Karpas-422 (cell line): ENCODE measurements at regions not wholly inside any gene's neighbourhood (a gene's known extent, or its start where the extent isn't known, plus 50 kb on each side); places are given as distances from the start of the nearest gene placed in this dataset.

Experiments used
- DNase-seq: peaks from one replicate; pipeline ENCODE4 v3.0.0-alpha.2; 2015
- H2AFZ ChIP-seq: fragments of 200-600 bp; sonication (generic); 2 replicates; pipeline ENCODE4 v1.6.1; 2014; ENCODE audit warnings: antibody characterized with exemption, low read length, mixed read lengths
- H3K27ac ChIP-seq: fragments of 200-600 bp; sonication (generic); 2 replicates; pipeline ENCODE4 v1.5.1; 2014; ENCODE audit warnings: mild to moderate bottlenecking, low read length, moderate library complexity
- H3K27me3 ChIP-seq: fragments of 200-600 bp; sonication (generic); 2 replicates; pipeline ENCODE4 v1.6.1; 2014; ENCODE audit warnings: low read length, mixed read lengths
- H3K36me3 ChIP-seq: fragments of 200-600 bp; sonication (generic); 2 replicates; pipeline ENCODE4 v1.6.1; 2014; ENCODE audit warnings: low read length, mixed read lengths; ENCODE audit not compliant: insufficient read depth
- H3K4me1 ChIP-seq: fragments of 200-600 bp; sonication (generic); 2 replicates; pipeline ENCODE4 v1.6.1; 2014; ENCODE audit warnings: mild to moderate bottlenecking, low read length, mixed read lengths
- H3K4me2 ChIP-seq: fragments of 200-600 bp; sonication (generic); 2 replicates; pipeline ENCODE4 v1.6.1; 2014; ENCODE audit warnings: low read length, low read depth, mild to moderate bottlenecking; ENCODE audit not compliant: poor library complexity, severe bottlenecking
- H3K4me3 ChIP-seq: fragments of 200-600 bp; sonication (generic); 2 replicates; pipeline ENCODE4 v1.5.1; 2014; ENCODE audit warnings: mild to moderate bottlenecking, antibody characterized with exemption, low read length, mixed read lengths
- H3K79me2 ChIP-seq: fragments of 200-600 bp; sonication (generic); 2 replicates; pipeline ENCODE4 v1.6.1; 2014; ENCODE audit warnings: mild to moderate bottlenecking, low read length, mixed read lengths
- H3K9ac ChIP-seq: fragments of 200-600 bp; sonication (generic); 2 replicates; pipeline ENCODE4 v1.6.0; 2014; ENCODE audit warnings: low read length
- H3K9me2 ChIP-seq: fragments of 200-600 bp; sonication (generic), shearing (Covaris generic); replicated peaks from 2 replicates; pipeline ENCODE4 v1.6.0; 2014; ENCODE audit warnings: mild to moderate bottlenecking, low read length, moderate library complexity; ENCODE audit not compliant: insufficient read depth
- H3K9me3 ChIP-seq: fragments of 300-700, 200-600 bp; sonication (generic); 2 replicates; pipeline ENCODE4 v1.6.1; 2014; ENCODE audit warnings: low read length, mixed read lengths
- H4K20me1 ChIP-seq: fragments of 200-600 bp; sonication (generic); 2 replicates; pipeline ENCODE4 v1.6.1; 2014; ENCODE audit warnings: mild to moderate bottlenecking, antibody characterized with exemption, low read length, low read depth; ENCODE audit not compliant: insufficient read depth

DNA sequence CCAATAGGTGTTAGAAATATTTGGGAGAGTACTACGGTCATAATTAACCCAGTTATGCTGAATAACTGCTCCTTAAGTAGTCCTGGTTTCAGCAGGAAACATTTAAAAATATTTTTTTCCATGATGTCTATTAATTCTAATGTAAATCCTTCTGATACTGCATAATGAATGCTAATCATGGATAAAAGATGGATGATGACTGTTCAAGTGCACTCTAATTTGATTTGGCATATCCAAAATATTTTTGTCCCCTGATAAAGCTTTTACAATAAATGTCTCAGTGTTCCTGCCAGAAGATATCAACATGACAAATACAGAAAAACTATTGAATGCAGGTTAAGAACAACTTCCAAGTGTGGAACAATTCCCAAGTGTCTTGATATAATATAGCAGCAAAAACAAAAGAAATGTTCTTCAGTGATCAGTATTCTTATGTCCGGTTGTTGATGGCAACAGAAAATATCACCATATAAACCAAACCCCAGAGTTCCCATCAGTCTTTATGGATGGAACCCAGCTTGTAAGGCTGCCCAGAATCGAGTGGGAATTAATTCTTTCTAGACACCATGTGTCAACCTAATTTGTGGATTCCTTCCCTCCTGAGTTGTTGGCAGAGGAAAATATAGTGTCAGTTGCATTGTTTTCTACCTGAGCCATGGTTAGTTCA lies 205.4 kb upstream of the GK2 start:
- H3K9me2 ChIP-seq: no peaks in the 10 kb centered on the region
- no peaks in the 10 kb centered on the region for H3K36me3 ChIP-seq
- no peak overlapping the region for H3K27ac ChIP-seq
- no peaks in the 10 kb centered on the region for H3K9me3 ChIP-seq
- no peak overlapping the region for H3K9ac ChIP-seq
- H3K4me3 ChIP-seq: no peak overlapping the region
- H3K79me2 ChIP-seq: no peaks in the 10 kb centered on the region
- no peak for DNase-seq
- no peaks in the 10 kb centered on the region for H3K4me1 ChIP-seq
- H3K4me2 ChIP-seq: no peak overlapping the region
- H2AFZ ChIP-seq: no peak overlapping the region
- no peaks in the 10 kb centered on the region for H3K27me3 ChIP-seq
- H4K20me1 ChIP-seq: no peaks in the 10 kb centered on the region

GRCh38 chr4:79611026-79611425 lies 203.0 kb upstream of the GK2 start:
- H3K36me3 ChIP-seq: no peaks in the 10 kb centered on the region
- H3K4me1 ChIP-seq: no peaks in the 10 kb centered on the region
- H3K4me2 ChIP-seq: no peak overlapping the region
- H3K27me3 ChIP-seq: no peaks in the 10 kb centered on the region
- H4K20me1 ChIP-seq: no peaks in the 10 kb centered on the region
- H2AFZ ChIP-seq: no peak overlapping the region
- H3K9ac ChIP-seq: no peak overlapping the region
- H3K79me2 ChIP-seq: no peaks in the 10 kb centered on the region
- H3K9me3 ChIP-seq: no peaks in the 10 kb centered on the region
- H3K27ac ChIP-seq: no peak overlapping the region
- H3K4me3 ChIP-seq: no peak overlapping the region
- DNase-seq: no peak
- H3K9me2 ChIP-seq: no peaks in the 10 kb centered on the region

- DNase-seq: no peak
- Histone ChIP-seq H3K9ac (no peak overlapping the region), H3K9me2 (no peaks in the 10 kb centered on the region), H3K4me2 (no peak overlapping the region), H3K4me3 (no peak overlapping the region), H3K27ac (no peak overlapping the region), H3K4me1 (no peaks in the 10 kb centered on the region), H3K27me3 (no peaks in the 10 kb centered on the region), H3K9me3 (no peaks in the 10 kb centered on the region), H2AFZ (no peak overlapping the region), H4K20me1 (no peaks in the 10 kb centered on the region), H3K79me2 (no peaks in the 10 kb centered on the region), H3K36me3 (no peaks in the 10 kb centered on the region)
Measured at GRCh38 chr4:79609817-79610216, 201.8 kb upstream of the GK2 start.

DNA sequence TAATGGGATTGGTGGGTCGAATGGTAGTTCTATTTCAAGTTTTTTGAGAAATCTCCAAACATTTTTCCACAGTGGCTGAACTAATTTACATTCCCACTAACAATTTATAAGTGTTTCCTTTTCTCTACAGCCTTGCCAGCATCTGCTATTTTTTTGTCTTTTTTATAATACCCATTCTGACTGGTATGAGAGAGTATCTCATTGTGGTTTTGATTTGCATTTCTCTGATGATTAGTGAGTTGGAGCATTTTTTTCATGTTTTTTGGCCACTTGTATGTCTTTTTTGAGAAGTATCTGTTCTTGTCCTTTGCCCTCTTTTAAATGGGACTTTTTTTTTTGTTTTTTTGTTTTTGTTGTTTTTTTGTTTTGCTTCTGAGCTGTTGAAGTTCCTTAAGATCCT lies 200.0 kb upstream of the GK2 start:
- DNase-seq: no peak
- Histone ChIP-seq H3K9ac (no peak overlapping the region), H2AFZ (no peak overlapping the region), H4K20me1 (no peaks in the 10 kb centered on the region), H3K9me2 (no peaks in the 10 kb centered on the region), H3K27ac (no peak overlapping the region), H3K4me1 (no peaks in the 10 kb centered on the region), H3K79me2 (no peaks in the 10 kb centered on the region), H3K27me3 (no peaks in the 10 kb centered on the region), H3K36me3 (no peaks in the 10 kb centered on the region), H3K4me3 (no peak overlapping the region), H3K4me2 (no peak overlapping the region), H3K9me3 (no peaks in the 10 kb centered on the region)

DNA sequence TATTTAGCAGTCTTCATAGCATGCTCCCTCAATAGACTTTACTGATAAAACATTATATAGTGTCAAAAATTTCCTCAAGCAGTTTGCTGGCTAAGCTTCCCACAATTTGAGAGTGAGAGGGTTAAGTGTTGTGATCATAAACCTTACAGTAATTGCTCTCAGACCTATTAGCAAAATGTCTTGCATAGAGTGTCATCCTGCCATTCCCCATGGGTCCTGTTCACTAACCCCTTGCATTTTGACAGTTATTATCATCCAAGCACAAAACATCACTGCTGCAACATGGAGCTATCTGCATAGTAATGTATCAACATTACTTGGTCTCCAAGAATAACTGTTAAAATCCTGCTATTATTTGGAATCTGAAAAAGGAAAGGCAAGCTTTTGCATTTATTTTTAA lies 196.1 kb upstream of the GK2 start:
- Histone ChIP-seq H3K27ac (no peak overlapping the region), H3K79me2 (no peaks in the 10 kb centered on the region), H3K4me3 (no peak overlapping the region), H3K9me2 (no peaks in the 10 kb centered on the region), H3K9ac (no peak overlapping the region), H3K9me3 (no peaks in the 10 kb centered on the region), H3K4me1 (no peaks in the 10 kb centered on the region), H2AFZ (no peak overlapping the region), H4K20me1 (no peaks in the 10 kb centered on the region), H3K36me3 (no peaks in the 10 kb centered on the region), H3K4me2 (no peak overlapping the region), H3K27me3 (no peaks in the 10 kb centered on the region)
- no peak for DNase-seq

DNA sequence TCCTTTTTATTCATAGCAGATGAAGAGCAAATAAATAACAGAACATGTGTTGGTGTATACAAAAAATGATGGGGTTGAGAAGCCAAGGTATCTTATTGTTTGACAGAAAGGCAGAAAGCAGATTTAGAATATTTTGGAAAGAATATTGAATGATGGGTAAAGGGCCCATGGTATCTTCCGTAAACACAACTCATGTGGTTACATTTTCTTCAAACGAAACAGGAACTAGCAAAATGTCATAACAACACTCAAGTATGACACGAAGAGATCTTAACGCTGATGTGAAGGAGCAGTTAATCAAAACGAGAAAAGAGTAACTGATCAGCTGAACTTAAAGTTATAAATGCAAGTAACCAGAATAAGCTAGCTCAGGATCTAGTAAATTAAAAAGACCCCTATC lies 195.7 kb upstream of the GK2 start:
- Histone ChIP-seq H3K4me2 (no peak overlapping the region), H3K9ac (no peak overlapping the region)

GRCh38 chr4:79599691-79600090 lies 191.7 kb upstream of the GK2 start:
- Histone ChIP-seq H4K20me1 (no peaks in the 10 kb centered on the region), H3K36me3 (no peaks in the 10 kb centered on the region), H3K27me3 (no peaks in the 10 kb centered on the region), H3K4me3 (no peak overlapping the region), H3K27ac (no peak overlapping the region), H3K4me2 (no peak overlapping the region), H3K9me2 (no peaks in the 10 kb centered on the region), H3K79me2 (no peaks in the 10 kb centered on the region), H3K9ac (no peak overlapping the region), H2AFZ (no peak overlapping the region), H3K9me3 (no peaks in the 10 kb centered on the region), H3K4me1 (no peaks in the 10 kb centered on the region)
- no peak for DNase-seq

More for the DNA sequence above, 195.7 kb upstream of the GK2 start:
- Histone ChIP-seq H3K27ac (no peak overlapping the region), H3K4me3 (no peak overlapping the region), H3K27me3 (no peaks in the 10 kb centered on the region), H4K20me1 (no peaks in the 10 kb centered on the region), H2AFZ (no peak overlapping the region), H3K4me1 (no peaks in the 10 kb centered on the region), H3K79me2 (no peaks in the 10 kb centered on the region), H3K9me3 (no peaks in the 10 kb centered on the region), H3K36me3 (no peaks in the 10 kb centered on the region), H3K9me2 (no peaks in the 10 kb centered on the region)
- no peak for DNase-seq

GRCh38 chr4:79598801-79599200 lies 190.8 kb upstream of the GK2 start:
- DNase-seq: no peak
- Histone ChIP-seq H3K4me2 (no peak overlapping the region), H2AFZ (no peak overlapping the region), H3K9me3 (no peaks in the 10 kb centered on the region), H4K20me1 (no peaks in the 10 kb centered on the region), H3K27me3 (no peaks in the 10 kb centered on the region), H3K79me2 (no peaks in the 10 kb centered on the region), H3K4me3 (no peak overlapping the region), H3K9me2 (no peaks in the 10 kb centered on the region), H3K9ac (no peak overlapping the region), H3K27ac (no peak overlapping the region), H3K36me3 (no peaks in the 10 kb centered on the region), H3K4me1 (no peaks in the 10 kb centered on the region)

DNA sequence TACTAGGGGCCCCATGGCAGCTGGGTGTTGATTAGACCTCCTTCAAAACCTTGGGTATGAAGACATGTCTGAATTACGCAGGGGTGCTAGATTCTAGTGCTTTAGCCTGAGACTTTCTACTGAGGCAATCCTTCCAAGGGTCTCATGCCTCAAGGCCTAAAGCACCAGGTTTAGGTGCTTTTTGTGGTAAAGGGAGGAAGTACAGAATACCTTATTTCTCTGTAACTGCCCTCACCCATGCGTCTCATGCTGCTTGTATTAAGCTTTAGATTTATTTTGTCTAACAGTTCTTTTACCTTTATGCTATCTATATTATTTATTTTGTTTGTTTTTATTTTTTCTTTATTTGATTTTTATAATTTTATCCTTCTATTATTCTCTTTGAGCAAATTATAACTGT lies 190.2 kb upstream of the GK2 start:
- Histone ChIP-seq H3K9ac (no peak overlapping the region), H2AFZ (no peak overlapping the region), H3K27ac (no peak overlapping the region), H3K4me2 (no peak overlapping the region), H3K27me3 (no peaks in the 10 kb centered on the region), H3K4me1 (no peaks in the 10 kb centered on the region), H3K9me2 (no peaks in the 10 kb centered on the region), H3K4me3 (no peak overlapping the region), H3K79me2 (no peaks in the 10 kb centered on the region), H3K36me3 (no peaks in the 10 kb centered on the region), H3K9me3 (no peaks in the 10 kb centered on the region), H4K20me1 (no peaks in the 10 kb centered on the region)
- no peak for DNase-seq
